ENCODE measurements at regions not wholly inside any gene's neighbourhood (a gene's known extent, or its start where the extent isn't known, plus 50 kb on each side); places are given as distances from the start of the nearest gene placed in this dataset.

DNA sequence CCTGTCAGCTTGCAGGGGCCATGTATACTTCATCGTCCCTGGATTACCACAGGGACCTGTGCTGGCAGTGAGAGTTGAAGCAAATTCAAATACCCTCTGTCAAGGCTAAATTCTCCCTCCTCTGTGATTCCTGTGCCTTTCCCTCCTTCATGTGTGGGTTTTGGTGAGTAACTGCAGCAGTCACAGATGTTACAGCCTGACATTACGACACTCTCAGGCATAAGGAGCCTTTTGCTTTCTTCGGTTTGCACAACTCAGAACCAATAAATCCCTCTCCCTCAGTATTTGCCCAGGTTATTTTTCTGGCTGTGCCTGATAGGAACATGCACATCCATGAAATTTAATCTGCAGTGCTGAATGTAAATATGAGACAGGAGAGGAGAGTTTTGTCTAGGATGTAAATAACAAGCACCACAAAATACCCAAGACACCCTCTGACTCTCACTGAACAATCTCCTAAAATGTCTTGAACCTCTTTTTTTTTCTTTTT, 997.2 kb upstream of the GHITM start:
- TF ChIP-seq, protein P1, sequence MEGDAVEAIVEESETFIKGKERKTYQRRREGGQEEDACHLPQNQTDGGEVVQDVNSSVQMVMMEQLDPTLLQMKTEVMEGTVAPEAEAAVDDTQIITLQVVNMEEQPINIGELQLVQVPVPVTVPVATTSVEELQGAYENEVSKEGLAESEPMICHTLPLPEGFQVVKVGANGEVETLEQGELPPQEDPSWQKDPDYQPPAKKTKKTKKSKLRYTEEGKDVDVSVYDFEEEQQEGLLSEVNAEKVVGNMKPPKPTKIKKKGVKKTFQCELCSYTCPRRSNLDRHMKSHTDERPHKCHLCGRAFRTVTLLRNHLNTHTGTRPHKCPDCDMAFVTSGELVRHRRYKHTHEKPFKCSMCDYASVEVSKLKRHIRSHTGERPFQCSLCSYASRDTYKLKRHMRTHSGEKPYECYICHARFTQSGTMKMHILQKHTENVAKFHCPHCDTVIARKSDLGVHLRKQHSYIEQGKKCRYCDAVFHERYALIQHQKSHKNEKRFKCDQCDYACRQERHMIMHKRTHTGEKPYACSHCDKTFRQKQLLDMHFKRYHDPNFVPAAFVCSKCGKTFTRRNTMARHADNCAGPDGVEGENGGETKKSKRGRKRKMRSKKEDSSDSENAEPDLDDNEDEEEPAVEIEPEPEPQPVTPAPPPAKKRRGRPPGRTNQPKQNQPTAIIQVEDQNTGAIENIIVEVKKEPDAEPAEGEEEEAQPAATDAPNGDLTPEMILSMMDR (IDR thresholded peaks at IDR 0.05; ENCODE audit: low read length) = no peak
- no peak for TF ChIP-seq EZH2 (optimal IDR thresholded peaks at IDR 0.05; ENCODE audit: low read depth, low read length)

All from MM.1S (cell line).